CD4-positive, CD25-positive, alpha-beta regulatory T cell (primary cell): ENCODE measurements at regions not wholly inside any gene's neighbourhood (a gene's known extent, or its start where the extent isn't known, plus 50 kb on each side); places are given as distances from the start of the nearest gene placed in this dataset.
"Not testable (repeated sequence)": the region's sequence is repeated elsewhere in the genome, so short reads cannot be mapped to it uniquely, and the experiment has no call there.

ENCODE experiments used
- ATAC-seq, 2 donors: fragments of 150-1000 bp; cut with Tn5 transposase; one replicate each; pipeline ENCODE4 v1.10.0; 2021; ENCODE audit warnings: low read depth in 2 of 2, moderate number of reproducible peaks in 2 of 2, moderate library complexity in 1 of 2
- DNase-seq, 3 donors: peaks; one replicate each; pipeline versions ENCODE4 v3.0.0 to v3.0.0-alpha.2; 2012 to 2022; ENCODE audit warnings: mixed read lengths in 1 of 3
- H3K27ac ChIP-seq: one replicate; pipeline ENCODE4 v1.7.0; 2013; ENCODE audit warnings: mild to moderate bottlenecking, low read length; ENCODE audit not compliant: insufficient read depth, poor library complexity, severe bottlenecking
- H3K27me3 ChIP-seq: one replicate; pipeline ENCODE4 v1.7.0; 2013; ENCODE audit warnings: low read length; ENCODE audit not compliant: control insufficient read depth, insufficient read depth
- H3K36me3 ChIP-seq: one replicate; pipeline ENCODE4 v1.7.0; 2013; ENCODE audit warnings: mild to moderate bottlenecking, low read length, moderate library complexity; ENCODE audit not compliant: control insufficient read depth, insufficient read depth
- H3K4me1 ChIP-seq: 2 replicates; pipeline ENCODE4 v1.7.0; 2013; ENCODE audit warnings: mild to moderate bottlenecking, low read length; ENCODE audit not compliant: insufficient read depth, control insufficient read depth, poor library complexity, severe bottlenecking
- H3K4me3 ChIP-seq: one replicate; pipeline ENCODE4 v1.7.0; 2013; ENCODE audit warnings: low read depth, mild to moderate bottlenecking, low read length, moderate library complexity
- H3K9me3 ChIP-seq, 2 experiments: 1 replicate in 1 of 2; 2 replicates in 1 of 2; pipeline ENCODE4 v1.7.0; 2013; ENCODE audit warnings: low read length in 2 of 2, mild to moderate bottlenecking in 1 of 2, moderate library complexity in 1 of 2; ENCODE audit not compliant: control insufficient read depth in 2 of 2
- H3K27ac Mint-ChIP-seq, 3 donors: one replicate each; pipeline ENCODE4 v1.8.0; 2020 to 2022; ENCODE audit warnings: mild to moderate bottlenecking in 3 of 3, mixed read lengths in 3 of 3, moderate library complexity in 2 of 3
- H3K27me3 Mint-ChIP-seq: one replicate; pipeline ENCODE4 v1.8.0; 2022; ENCODE audit warnings: mild to moderate bottlenecking, mixed read lengths
- H3K36me3 Mint-ChIP-seq: one replicate; pipeline ENCODE4 v1.8.0; 2020; ENCODE audit warnings: mixed read lengths
- H3K4me1 Mint-ChIP-seq, 4 donors: one replicate each; pipeline ENCODE4 v1.8.0; 2020 to 2022; ENCODE audit warnings: mixed read lengths in 4 of 4, mild to moderate bottlenecking in 1 of 4
- H3K4me3 Mint-ChIP-seq, 4 donors: one replicate each; pipeline ENCODE4 v1.8.0; 2020 to 2022; ENCODE audit warnings: mild to moderate bottlenecking in 4 of 4, mixed read lengths in 4 of 4, moderate library complexity in 3 of 4
- H3K9me3 Mint-ChIP-seq, 7 donors: one replicate each; pipeline ENCODE4 v1.8.0; 2020 to 2022; ENCODE audit warnings: mixed read lengths in 7 of 7, mild to moderate bottlenecking in 3 of 7, moderate library complexity in 2 of 7

DNA sequence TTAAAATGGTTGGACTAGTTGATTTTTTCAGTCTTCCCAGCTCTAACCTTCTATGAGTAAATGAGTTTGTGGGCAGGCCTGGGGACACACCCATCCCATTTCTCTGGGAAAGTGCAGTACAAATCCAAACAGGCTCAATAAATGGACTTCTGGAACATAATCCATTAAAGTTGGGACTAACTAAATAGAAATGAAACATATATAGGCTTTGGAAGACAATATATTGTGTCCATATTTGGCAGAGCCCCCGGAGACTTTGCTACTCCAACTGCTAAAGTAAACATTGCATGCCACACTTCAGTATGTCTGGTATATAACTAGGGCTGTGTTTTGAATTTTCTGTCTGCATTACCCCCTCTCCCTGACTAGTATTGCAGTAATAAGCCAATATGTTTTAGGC lies 191.4 kb upstream of the DAB2 start:
- Mint-ChIP-seq H3K4me3 (no peak overlapping the region), H3K9me3 (no peaks in the 10 kb centered on the region), H3K27ac (no peak overlapping the region), H3K36me3 (no peaks in the 10 kb centered on the region), H3K27me3 (no peaks in the 10 kb centered on the region), H3K4me1 (peaks cover 0 to 2% (median 0%) of the 10 kb centered on the region in 4 donors)
- no peaks in the 10 kb centered on the region for H3K9me3 ChIP-seq
- no peak for DNase-seq
- H3K36me3 ChIP-seq, result no peaks in the 10 kb centered on the region
- H3K4me1 ChIP-seq, result no peaks in the 10 kb centered on the region
- ATAC-seq, result no peak
- H3K27ac ChIP-seq, result no peak overlapping the region
- H3K27me3 ChIP-seq, result no peaks in the 10 kb centered on the region
- no peak overlapping the region for H3K4me3 ChIP-seq

DNA sequence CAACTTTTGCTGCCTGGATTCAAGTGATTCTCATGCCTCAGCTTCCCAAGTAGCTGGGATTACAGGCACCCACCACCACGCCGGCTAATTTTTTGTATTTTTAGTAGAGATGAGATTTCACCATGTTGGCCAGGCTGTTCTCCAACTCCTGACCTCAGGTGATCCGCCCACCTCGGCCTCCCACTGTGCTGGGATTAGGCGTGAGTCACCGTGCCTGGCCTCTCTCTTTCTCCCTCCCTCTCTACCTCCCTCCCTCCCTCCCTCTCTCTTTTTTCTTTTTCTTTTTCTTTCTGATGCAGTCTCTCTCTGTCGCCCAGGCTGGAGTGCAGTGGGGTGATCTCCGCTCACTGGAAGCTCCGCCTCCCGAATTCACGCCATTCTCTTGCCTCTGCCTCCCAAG lies 186.3 kb upstream of the DAB2 start:
- not testable (repeated sequence) for H3K9me3 Mint-ChIP-seq, H3K36me3 ChIP-seq, H3K36me3 Mint-ChIP-seq, H3K4me3 ChIP-seq, H3K27me3 Mint-ChIP-seq, H3K4me1 ChIP-seq, DNase-seq, H3K27me3 ChIP-seq, ATAC-seq, H3K9me3 ChIP-seq, H3K4me3 Mint-ChIP-seq, H3K27ac Mint-ChIP-seq, H3K4me1 Mint-ChIP-seq, H3K27ac ChIP-seq

DNA sequence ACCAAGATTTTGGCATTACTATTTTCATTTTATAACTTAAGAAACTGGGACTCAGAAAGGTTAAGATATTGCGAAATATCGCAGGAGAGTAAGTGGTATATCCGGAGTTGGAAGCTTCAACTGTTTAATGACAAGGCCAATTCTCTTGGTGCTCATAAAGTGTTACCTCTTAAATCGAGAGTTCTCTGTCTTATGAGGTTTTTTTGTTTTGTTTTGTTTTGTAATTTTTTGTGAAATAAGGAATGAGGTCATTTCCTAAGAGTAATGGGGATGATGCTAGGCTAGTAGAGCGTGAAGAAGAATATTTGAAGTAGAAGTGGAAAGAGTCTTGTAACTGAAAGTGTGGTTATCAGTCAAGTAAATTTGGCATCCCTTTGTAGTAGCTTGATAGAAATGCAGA lies 183.2 kb upstream of the DAB2 start:
- H3K27me3 ChIP-seq, result peaks cover 3% of the 10 kb centered on the region
- H3K9me3 ChIP-seq, result no peaks in the 10 kb centered on the region
- no peaks in the 10 kb centered on the region for H3K4me1 ChIP-seq
- Mint-ChIP-seq H3K4me1 (no peaks in the 10 kb centered on the region), H3K36me3 (no peaks in the 10 kb centered on the region), H3K9me3 (peaks cover 0 to 3% (median 0%) of the 10 kb centered on the region in 7 donors), H3K27me3 (peaks cover 9% of the 10 kb centered on the region), H3K4me3 (no peak overlapping the region), H3K27ac (no peak overlapping the region)
- DNase-seq, result no peak
- no peak overlapping the region for H3K27ac ChIP-seq
- ATAC-seq, result no peak
- no peak overlapping the region for H3K4me3 ChIP-seq
- H3K36me3 ChIP-seq, result no peaks in the 10 kb centered on the region

DNA sequence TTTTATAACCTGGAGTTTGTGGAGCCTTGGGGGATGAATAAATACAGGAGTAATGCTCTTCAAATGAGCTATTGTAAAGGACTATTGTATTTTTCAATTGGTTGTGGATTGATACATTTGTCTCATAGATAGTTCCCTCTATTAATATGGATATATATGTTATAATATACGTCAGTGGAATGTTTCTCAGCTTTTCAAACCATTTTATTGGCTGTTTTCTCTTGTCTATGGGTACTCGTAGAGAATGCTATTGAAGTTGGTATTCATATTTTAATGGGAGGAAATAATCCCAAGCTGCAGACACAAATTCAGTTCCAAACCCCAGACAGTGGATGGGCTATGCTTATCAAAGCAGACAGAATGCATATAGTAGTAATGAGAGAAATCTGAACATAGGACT lies 181.8 kb upstream of the DAB2 start:
- peaks cover 3% of the 10 kb centered on the region for H3K27me3 ChIP-seq
- peaks cover 9% of the 10 kb centered on the region for H3K27me3 Mint-ChIP-seq
- no peaks in the 10 kb centered on the region for H3K4me1 Mint-ChIP-seq
- H3K4me1 ChIP-seq, result no peaks in the 10 kb centered on the region
- DNase-seq, result no peak
- H3K27ac ChIP-seq, result no peak overlapping the region
- H3K4me3 ChIP-seq, result no peak overlapping the region
- no peak for ATAC-seq
- H3K36me3 Mint-ChIP-seq, result no peaks in the 10 kb centered on the region
- peaks cover 0 to 3% (median 0%) of the 10 kb centered on the region in 7 donors for H3K9me3 Mint-ChIP-seq
- no peaks in the 10 kb centered on the region for H3K36me3 ChIP-seq
- H3K4me3 Mint-ChIP-seq, result no peak overlapping the region
- H3K27ac Mint-ChIP-seq, result no peak overlapping the region
- H3K9me3 ChIP-seq, result no peaks in the 10 kb centered on the region

DNA sequence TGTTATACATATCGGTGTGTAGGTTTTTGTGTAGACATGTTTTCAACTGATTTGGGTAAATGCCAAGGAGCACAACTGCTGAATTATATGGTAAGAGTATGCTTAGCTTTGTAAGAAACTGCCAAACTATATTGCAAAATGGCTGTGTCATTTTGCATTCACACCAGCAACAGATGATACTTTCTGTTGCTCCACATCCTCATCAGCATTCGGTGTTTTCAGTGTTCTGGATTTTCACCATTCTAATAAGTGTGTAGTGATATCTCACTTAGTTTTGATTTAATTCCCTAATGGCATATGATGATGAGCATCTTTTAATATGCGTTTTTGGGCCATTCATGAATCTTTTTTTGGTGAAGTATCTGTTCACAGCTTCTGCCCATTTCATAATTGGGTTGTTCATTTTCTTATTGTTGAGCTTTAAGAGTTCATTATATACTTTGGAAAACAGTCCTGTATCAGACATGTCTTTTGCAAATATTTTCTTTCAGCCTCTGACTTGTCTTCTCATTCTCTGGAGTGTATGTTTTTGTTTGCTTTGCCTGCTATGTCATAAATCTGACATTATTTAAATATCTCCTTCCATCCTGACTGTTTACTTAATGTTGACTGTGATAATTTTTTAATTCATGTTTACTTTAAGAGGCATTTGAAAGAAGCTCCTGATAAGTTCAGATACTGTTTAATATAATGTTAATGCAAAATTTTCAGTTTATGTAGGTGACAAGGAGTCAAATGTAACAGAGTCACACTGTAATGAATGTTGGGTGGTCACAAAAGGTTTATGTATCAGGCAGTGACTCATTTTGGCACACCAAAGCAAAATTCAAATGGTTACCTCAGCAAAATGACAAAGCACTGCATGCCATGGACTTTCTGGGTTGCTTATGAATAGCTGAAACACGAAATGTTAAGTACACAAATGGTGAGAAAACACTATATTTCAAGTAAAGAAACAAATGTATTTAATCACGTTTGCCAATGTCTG lies 181.1 kb upstream of the DAB2 start:
- H3K36me3 Mint-ChIP-seq, result no peaks in the 10 kb centered on the region
- H3K27me3 Mint-ChIP-seq, result peaks cover 9% of the 10 kb centered on the region
- Histone ChIP-seq H3K4me3 (no peak overlapping the region), H3K4me1 (no peaks in the 10 kb centered on the region), H3K9me3 (no peaks in the 10 kb centered on the region), H3K27ac (no peak overlapping the region), H3K27me3 (peaks cover 3% of the 10 kb centered on the region), H3K36me3 (no peaks in the 10 kb centered on the region)
- H3K4me1 Mint-ChIP-seq, result no peaks in the 10 kb centered on the region
- H3K9me3 Mint-ChIP-seq, result peaks cover 0 to 3% (median 0%) of the 10 kb centered on the region in 7 donors
- ATAC-seq (no peak), DNase-seq (no peak)
- H3K27ac Mint-ChIP-seq, result no peak overlapping the region
- H3K4me3 Mint-ChIP-seq, result no peak overlapping the region

DNA sequence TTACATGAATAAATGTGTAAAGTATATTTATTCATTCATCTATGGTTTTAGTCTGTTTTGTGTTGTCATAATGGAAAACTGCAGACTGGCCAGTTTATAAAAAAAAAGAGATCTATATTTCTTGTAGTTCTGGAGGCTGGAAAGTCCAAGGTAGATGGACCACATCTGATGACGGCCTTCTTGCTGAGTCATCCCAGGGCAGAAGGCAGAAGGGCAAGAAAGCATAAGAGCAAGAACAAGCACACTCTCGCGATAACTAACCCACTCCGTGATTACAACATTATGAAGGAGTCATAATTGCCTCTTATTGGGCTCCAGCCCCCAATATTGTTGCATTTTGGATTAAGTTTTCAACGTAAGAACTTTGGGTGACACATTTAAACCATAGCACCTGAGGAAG lies 180.4 kb upstream of the DAB2 start:
- DNase-seq, result no peak
- Histone ChIP-seq H3K27ac (no peak overlapping the region), H3K4me3 (no peak overlapping the region), H3K27me3 (peaks cover 6% of the 10 kb centered on the region), H3K4me1 (no peaks in the 10 kb centered on the region), H3K36me3 (no peaks in the 10 kb centered on the region), H3K9me3 (no peaks in the 10 kb centered on the region)
- Mint-ChIP-seq H3K4me3 (no peak overlapping the region), H3K27ac (no peak overlapping the region), H3K36me3 (no peaks in the 10 kb centered on the region), H3K4me1 (no peaks in the 10 kb centered on the region), H3K9me3 (peaks cover 0 to 3% (median 0%) of the 10 kb centered on the region in 7 donors), H3K27me3 (peaks cover 9% of the 10 kb centered on the region)
- ATAC-seq, result no peak

DNA sequence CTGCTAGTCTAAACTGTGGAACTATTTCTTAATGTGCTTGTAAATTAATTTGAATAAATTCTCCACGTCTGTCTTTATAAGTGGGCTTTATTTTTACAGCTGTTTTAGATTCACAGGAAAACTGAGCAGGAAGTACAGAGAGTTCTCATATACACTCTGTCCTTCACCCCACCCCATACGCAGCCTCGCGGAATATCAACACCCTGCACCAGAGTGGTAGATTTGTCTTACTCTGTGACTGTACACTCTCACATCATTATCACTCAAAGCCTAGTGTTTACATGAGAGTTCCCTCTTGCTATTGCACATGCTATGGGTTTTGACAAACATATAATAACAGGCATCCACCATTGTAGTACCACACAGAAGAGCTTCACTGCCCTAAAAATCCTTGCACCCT lies 179.7 kb upstream of the DAB2 start:
- H3K4me1 Mint-ChIP-seq, result no peaks in the 10 kb centered on the region

More for the DNA sequence above, 179.7 kb upstream of the DAB2 start:
- Mint-ChIP-seq H3K4me3 (no peak overlapping the region), H3K27me3 (peaks cover 11% of the 10 kb centered on the region), H3K9me3 (peaks cover 0 to 2% (median 0%) of the 10 kb centered on the region in 7 donors), H3K36me3 (no peaks in the 10 kb centered on the region), H3K27ac (no peak overlapping the region)
- Histone ChIP-seq H3K27ac (no peak overlapping the region), H3K4me1 (no peaks in the 10 kb centered on the region), H3K9me3 (no peaks in the 10 kb centered on the region), H3K27me3 (peaks cover 6% of the 10 kb centered on the region), H3K4me3 (no peak overlapping the region), H3K36me3 (no peaks in the 10 kb centered on the region)
- ATAC-seq (no peak), DNase-seq (no peak)
